SU-DHL-6 (cell line): ENCODE measurements at regions not wholly inside any gene's neighbourhood (a gene's known extent, or its start where the extent isn't known, plus 50 kb on each side); places are given as distances from the start of the nearest gene placed in this dataset.
A peak's percentile ranks its signal among the peaks of the same experiment; 100 is the strongest.

Experiments used
- H2AFZ ChIP-seq: fragments of 200-600 bp; sonication (generic); 2 replicates; pipeline ENCODE4 v1.6.1; 2014; ENCODE audit warnings: low read depth, mild to moderate bottlenecking, moderate library complexity, mixed read lengths, antibody characterized with exemption, low read length; ENCODE audit not compliant: severe bottlenecking
- H3F3A ChIP-seq: fragments of 200-600 bp; shearing (Covaris generic); 2 replicates; pipeline ENCODE4 v1.6.0; 2016; ENCODE audit warnings: antibody characterized with exemption, mild to moderate bottlenecking; ENCODE audit not compliant: insufficient read depth
- H3K27ac ChIP-seq: fragments of 200-600 bp; sonication (generic); 2 replicates; pipeline ENCODE4 v1.5.1; 2016; ENCODE audit warnings: low read depth, mild to moderate bottlenecking, low read length, moderate library complexity, mixed read lengths
- H3K27me3 ChIP-seq: fragments of 200-600 bp; sonication (generic), shearing (Covaris generic); 2 replicates; pipeline ENCODE4 v1.6.0; 2014; ENCODE audit warnings: mild to moderate bottlenecking, low read length
- H3K36me3 ChIP-seq: fragments of 200-600 bp; sonication (generic); 2 replicates; pipeline ENCODE4 v1.6.1; 2014; ENCODE audit warnings: mild to moderate bottlenecking, low read length, mixed read lengths
- H3K4me2 ChIP-seq: fragments of 300-600, 200-600 bp; shearing (Covaris generic), sonication (generic); 2 replicates; pipeline ENCODE4 v1.6.0; 2014; ENCODE audit warnings: low read length, low read depth, mild to moderate bottlenecking; ENCODE audit not compliant: poor library complexity, severe bottlenecking
- H3K4me3 ChIP-seq: fragments of 200-600 bp; sonication (generic); 2 replicates; pipeline ENCODE4 v1.5.1; 2014; ENCODE audit warnings: antibody characterized with exemption, low read length, mild to moderate bottlenecking, mixed read lengths; ENCODE audit not compliant: insufficient read depth, poor library complexity, severe bottlenecking
- H3K79me2 ChIP-seq: fragments of 200-600 bp; sonication (generic); 2 replicates; pipeline ENCODE4 v1.6.1; 2014; ENCODE audit warnings: mild to moderate bottlenecking, low read length, moderate library complexity; ENCODE audit not compliant: insufficient read depth
- H3K9ac ChIP-seq: fragments of 200-600 bp; sonication (generic); 2 replicates; pipeline ENCODE4 v1.7.0; 2014; ENCODE audit warnings: mild to moderate bottlenecking, low read length
- H3K9me2 ChIP-seq: fragments of 200-600 bp; sonication (generic); replicated peaks from 2 replicates; pipeline ENCODE4 v1.6.1; 2014; ENCODE audit warnings: low read length; ENCODE audit not compliant: insufficient read depth
- H3K9me3 ChIP-seq: fragments of 200-600 bp; sonication (generic); 2 replicates; pipeline ENCODE4 v1.6.1; 2014; ENCODE audit warnings: low read length, mixed read lengths; ENCODE audit not compliant: insufficient read depth
- H4K20me1 ChIP-seq: fragments of 200-600 bp; sonication (generic); 2 replicates; pipeline ENCODE4 v1.6.1; 2014; ENCODE audit warnings: low read depth, mild to moderate bottlenecking, antibody characterized with exemption, low read length, moderate library complexity, mixed read lengths
- CTCF ChIP-seq: fragments of 200-600 bp; sonication (generic); IDR thresholded peaks from one replicate; pipeline ENCODE4 v1.5.1; 2017; ENCODE audit warnings: antibody characterized with exemption, mild to moderate bottlenecking, low read length, moderate library complexity; ENCODE audit not compliant: insufficient read depth, poor library complexity, severe bottlenecking
- EZH2phosphoT487 ChIP-seq: fragments of 200-600 bp; sonication (generic), shearing (Covaris generic); conservative IDR thresholded peaks from 2 replicates; pipeline ENCODE4 v1.6.1; 2018; ENCODE audit warnings: mild to moderate bottlenecking, antibody characterized with exemption, low read length, moderate library complexity, mixed read lengths

DNA sequence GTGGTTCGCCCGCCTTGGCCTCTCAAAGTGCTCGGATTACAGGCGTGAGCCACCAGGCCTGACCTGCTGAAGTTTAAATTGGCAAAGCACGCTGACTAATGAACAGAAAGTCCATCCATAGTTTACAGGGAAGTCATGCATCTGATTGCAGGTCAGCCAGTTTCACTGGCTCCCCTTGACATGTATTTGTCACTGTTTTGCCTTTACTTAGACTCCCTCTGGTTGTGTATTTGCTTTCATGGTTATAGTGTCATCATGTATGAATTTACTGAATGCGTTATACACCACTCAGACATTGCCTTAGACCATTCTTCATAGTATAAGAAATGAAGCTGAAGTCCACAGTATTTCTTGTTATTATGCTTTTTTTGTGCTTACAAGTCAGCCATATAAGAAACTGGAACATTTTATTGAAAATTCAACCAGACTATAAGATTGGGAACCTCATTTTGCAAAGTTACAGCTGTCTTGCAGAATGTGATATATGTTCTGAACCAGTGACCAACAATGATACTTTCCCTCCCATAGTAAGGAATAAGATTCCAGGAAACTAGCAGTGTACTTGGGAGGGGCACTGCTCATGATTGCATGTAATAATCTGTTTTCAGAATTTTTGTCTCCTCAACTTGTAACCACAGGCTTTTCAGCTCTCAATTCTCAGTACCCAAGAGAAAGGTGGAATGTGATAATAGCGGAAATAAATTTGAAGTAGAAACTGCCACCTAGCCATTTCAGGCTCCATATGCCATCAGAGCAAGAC is 51.9 kb upstream of the ATF7IP start:
- Histone ChIP-seq H3K36me3 (no peaks in the 10 kb centered on the region), H3K4me3 (no peak overlapping the region), H3K79me2 (no peaks in the 10 kb centered on the region), H3K27me3 (no peaks in the 10 kb centered on the region), H3F3A (peaks cover 3% of the 10 kb centered on the region; the same call in 1 of the 2 replicates), H3K9me2 (no peaks in the 10 kb centered on the region), H3K9ac (no peak overlapping the region), H2AFZ (no peak overlapping the region), H3K9me3 (no peaks in the 10 kb centered on the region), H4K20me1 (no peaks in the 10 kb centered on the region), H3K4me2 (no peak overlapping the region), H3K27ac (no peak overlapping the region)
- TF ChIP-seq CTCF (no peak), EZH2phosphoT487 (no peak)

DNA sequence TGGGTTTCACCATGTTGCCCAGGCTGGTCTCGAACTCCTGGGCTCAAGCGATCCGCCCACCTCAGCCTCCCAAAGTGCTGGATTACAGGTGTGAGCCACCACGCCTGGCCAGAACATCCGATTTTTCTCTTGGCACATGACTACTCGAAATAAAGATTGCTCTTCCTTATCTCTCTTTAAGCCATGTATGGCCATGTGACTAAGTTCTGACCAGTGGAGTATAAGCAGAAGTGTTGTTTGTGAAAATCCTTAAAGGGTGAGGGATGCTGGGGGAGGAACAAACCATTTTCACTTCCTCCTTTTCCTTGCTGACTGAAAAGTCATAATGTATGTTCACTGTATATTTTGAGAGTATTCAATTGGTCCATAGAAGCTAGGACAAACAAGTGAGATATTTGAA is 50.7 kb upstream of the ATF7IP start:
- Histone ChIP-seq H3K9me2 (no peaks in the 10 kb centered on the region), H3F3A (no peaks in the 10 kb centered on the region), H3K4me3 (no peak overlapping the region), H3K36me3 (no peaks in the 10 kb centered on the region), H3K27ac (peak overlapping the region; percentile 2; the same call in 1 of the 2 replicates), H3K27me3 (no peaks in the 10 kb centered on the region), H4K20me1 (no peaks in the 10 kb centered on the region), H3K79me2 (no peaks in the 10 kb centered on the region), H3K4me2 (no peak overlapping the region), H2AFZ (no peak overlapping the region), H3K9me3 (no peaks in the 10 kb centered on the region), H3K9ac (no peak overlapping the region)
- TF ChIP-seq CTCF: no peak
- TF ChIP-seq EZH2phosphoT487: no peak

DNA sequence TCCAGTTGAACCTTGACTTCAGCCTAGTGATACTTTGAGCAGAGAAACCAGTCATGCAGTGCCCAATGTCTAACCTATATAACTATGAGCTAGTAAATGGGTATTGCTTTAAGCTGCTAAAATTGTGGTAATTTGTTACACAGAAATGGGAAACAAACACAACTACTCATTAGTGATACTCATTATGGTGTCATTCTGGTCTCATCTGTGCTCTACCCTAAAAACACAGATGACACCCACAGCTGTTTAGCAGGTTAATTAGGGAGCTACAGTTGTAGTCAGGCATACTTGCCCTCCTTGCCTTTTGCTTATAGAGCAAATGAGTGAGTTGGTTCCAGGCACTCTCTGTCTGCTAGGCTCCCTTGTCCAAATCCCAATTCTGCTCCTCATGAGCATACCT is 50.0 kb upstream of the ATF7IP start:
- Histone ChIP-seq H3K4me3 (no peak overlapping the region), H3K9me3 (no peaks in the 10 kb centered on the region), H4K20me1 (no peaks in the 10 kb centered on the region), H3K79me2 (no peaks in the 10 kb centered on the region), H3K27ac (no peak overlapping the region; the same call in 1 of the 2 replicates), H3K9ac (no peak overlapping the region), H3F3A (no peaks in the 10 kb centered on the region), H3K4me2 (no peak overlapping the region), H3K27me3 (no peaks in the 10 kb centered on the region), H2AFZ (no peak overlapping the region), H3K9me2 (no peaks in the 10 kb centered on the region), H3K36me3 (no peaks in the 10 kb centered on the region)
- TF ChIP-seq CTCF (no peak), EZH2phosphoT487 (no peak)
